ENCODE measurements at regions not wholly inside any gene's neighbourhood (a gene's known extent, or its start where the extent isn't known, plus 50 kb on each side); places are given as distances from the start of the nearest gene placed in this dataset.

DNA sequence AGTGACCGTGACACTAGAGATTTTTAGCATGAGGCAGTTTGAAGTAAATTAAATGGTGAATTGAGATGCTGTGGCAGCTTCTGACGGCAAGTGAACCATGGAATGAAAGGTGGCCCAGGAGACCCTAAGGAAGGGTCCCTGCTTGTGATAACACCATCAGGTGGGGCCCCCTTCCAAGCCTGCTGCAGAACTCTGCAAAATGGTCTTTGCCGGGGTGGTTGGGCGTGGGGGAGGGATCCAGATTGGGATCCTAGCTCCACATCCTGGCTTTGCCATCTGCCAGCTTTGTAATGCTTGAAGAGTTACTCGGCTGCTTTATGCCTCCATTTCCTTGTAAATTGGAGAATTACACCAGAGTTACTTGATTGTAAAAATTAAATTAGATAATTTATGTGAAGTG is 222.6 kb upstream of the NFE2L3 start:
- TF ChIP-seq, protein P1, sequence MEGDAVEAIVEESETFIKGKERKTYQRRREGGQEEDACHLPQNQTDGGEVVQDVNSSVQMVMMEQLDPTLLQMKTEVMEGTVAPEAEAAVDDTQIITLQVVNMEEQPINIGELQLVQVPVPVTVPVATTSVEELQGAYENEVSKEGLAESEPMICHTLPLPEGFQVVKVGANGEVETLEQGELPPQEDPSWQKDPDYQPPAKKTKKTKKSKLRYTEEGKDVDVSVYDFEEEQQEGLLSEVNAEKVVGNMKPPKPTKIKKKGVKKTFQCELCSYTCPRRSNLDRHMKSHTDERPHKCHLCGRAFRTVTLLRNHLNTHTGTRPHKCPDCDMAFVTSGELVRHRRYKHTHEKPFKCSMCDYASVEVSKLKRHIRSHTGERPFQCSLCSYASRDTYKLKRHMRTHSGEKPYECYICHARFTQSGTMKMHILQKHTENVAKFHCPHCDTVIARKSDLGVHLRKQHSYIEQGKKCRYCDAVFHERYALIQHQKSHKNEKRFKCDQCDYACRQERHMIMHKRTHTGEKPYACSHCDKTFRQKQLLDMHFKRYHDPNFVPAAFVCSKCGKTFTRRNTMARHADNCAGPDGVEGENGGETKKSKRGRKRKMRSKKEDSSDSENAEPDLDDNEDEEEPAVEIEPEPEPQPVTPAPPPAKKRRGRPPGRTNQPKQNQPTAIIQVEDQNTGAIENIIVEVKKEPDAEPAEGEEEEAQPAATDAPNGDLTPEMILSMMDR (conservative IDR thresholded peaks at IDR 0.05): no peak
- TF ChIP-seq EZH2 (IDR thresholded peaks at IDR 0.05; ENCODE audit: low read depth): no peak
